ENCODE measurements at regions not wholly inside any gene's neighbourhood (a gene's known extent, or its start where the extent isn't known, plus 50 kb on each side); places are given as distances from the start of the nearest gene placed in this dataset.

DNA sequence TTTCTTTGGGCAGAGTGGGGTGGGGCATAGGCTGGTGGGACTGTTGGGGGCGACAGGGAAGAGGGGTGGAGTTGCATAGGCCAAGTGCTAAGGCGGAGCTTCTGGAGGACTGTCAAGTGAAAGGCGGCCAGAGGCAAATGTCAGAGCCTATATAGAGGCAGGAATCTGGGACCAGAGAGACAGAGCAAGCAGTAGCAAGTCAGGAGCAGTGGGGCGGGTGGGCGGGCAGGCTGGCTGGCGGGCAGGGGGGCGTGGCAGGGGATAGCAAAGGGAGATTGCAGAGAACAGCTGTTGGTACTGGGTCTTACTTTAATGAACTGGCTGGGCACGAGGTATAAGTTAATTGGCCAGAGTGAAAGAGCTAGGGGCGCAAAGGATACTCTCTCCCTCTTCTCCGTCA, 89.8 kb downstream of the RTL9 start:
- TF ChIP-seq, protein P1, sequence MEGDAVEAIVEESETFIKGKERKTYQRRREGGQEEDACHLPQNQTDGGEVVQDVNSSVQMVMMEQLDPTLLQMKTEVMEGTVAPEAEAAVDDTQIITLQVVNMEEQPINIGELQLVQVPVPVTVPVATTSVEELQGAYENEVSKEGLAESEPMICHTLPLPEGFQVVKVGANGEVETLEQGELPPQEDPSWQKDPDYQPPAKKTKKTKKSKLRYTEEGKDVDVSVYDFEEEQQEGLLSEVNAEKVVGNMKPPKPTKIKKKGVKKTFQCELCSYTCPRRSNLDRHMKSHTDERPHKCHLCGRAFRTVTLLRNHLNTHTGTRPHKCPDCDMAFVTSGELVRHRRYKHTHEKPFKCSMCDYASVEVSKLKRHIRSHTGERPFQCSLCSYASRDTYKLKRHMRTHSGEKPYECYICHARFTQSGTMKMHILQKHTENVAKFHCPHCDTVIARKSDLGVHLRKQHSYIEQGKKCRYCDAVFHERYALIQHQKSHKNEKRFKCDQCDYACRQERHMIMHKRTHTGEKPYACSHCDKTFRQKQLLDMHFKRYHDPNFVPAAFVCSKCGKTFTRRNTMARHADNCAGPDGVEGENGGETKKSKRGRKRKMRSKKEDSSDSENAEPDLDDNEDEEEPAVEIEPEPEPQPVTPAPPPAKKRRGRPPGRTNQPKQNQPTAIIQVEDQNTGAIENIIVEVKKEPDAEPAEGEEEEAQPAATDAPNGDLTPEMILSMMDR (IDR thresholded peaks at IDR 0.05; ENCODE audit: insufficient read depth, low read length): no peak
- TF ChIP-seq, protein P2, sequence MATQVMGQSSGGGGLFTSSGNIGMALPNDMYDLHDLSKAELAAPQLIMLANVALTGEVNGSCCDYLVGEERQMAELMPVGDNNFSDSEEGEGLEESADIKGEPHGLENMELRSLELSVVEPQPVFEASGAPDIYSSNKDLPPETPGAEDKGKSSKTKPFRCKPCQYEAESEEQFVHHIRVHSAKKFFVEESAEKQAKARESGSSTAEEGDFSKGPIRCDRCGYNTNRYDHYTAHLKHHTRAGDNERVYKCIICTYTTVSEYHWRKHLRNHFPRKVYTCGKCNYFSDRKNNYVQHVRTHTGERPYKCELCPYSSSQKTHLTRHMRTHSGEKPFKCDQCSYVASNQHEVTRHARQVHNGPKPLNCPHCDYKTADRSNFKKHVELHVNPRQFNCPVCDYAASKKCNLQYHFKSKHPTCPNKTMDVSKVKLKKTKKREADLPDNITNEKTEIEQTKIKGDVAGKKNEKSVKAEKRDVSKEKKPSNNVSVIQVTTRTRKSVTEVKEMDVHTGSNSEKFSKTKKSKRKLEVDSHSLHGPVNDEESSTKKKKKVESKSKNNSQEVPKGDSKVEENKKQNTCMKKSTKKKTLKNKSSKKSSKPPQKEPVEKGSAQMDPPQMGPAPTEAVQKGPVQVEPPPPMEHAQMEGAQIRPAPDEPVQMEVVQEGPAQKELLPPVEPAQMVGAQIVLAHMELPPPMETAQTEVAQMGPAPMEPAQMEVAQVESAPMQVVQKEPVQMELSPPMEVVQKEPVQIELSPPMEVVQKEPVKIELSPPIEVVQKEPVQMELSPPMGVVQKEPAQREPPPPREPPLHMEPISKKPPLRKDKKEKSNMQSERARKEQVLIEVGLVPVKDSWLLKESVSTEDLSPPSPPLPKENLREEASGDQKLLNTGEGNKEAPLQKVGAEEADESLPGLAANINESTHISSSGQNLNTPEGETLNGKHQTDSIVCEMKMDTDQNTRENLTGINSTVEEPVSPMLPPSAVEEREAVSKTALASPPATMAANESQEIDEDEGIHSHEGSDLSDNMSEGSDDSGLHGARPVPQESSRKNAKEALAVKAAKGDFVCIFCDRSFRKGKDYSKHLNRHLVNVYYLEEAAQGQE (IDR thresholded peaks at IDR 0.05; ENCODE audit: insufficient replicate concordance, low read depth): no peak
- no peak for TF ChIP-seq POLR2AphosphoS5 (IDR thresholded peaks at IDR 0.05; ENCODE audit: low read depth)
- no peak for TF ChIP-seq GABPA (IDR thresholded peaks at IDR 0.05; ENCODE audit: low read depth)
